ENCODE measurements at regions not wholly inside any gene's neighbourhood (a gene's known extent, or its start where the extent isn't known, plus 50 kb on each side); places are given as distances from the start of the nearest gene placed in this dataset.

DNA sequence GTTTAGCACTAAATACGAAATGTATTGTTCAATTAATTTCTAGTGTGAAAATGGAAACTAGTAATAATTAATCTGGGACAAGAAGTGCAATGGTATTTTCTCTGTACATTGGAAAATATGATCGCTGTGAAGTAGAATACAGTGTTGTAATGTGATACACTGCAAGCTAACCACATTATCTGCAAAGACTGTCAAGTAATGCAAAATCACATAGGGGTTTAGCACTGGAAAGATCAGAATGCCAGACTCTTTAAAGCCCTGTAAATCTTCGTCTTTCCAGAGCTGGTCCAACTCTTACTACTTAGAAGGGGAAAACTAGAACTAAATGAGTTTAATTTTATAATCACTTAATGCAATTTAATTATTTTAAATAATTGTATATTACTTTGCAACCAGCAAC is 544.5 kb upstream of the ANO3 start:
- no peaks in the 10 kb centered on the region for H3K36me3 Mint-ChIP-seq
- TF ChIP-seq ATF1 (CRISPR knock-in tag; IDR thresholded peaks at IDR 0.05): no peak
- no peak for TF ChIP-seq ZBTB21 (CRISPR knock-in tag; IDR thresholded peaks at IDR 0.05; ENCODE audit: borderline replicate concordance)
- TF ChIP-seq, protein P1, sequence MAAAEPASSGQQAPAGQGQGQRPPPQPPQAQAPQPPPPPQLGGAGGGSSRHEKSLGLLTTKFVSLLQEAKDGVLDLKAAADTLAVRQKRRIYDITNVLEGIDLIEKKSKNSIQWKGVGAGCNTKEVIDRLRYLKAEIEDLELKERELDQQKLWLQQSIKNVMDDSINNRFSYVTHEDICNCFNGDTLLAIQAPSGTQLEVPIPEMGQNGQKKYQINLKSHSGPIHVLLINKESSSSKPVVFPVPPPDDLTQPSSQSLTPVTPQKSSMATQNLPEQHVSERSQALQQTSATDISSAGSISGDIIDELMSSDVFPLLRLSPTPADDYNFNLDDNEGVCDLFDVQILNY (CRISPR knock-in tag; IDR thresholded peaks at IDR 0.05): no peak
- no peak for TF ChIP-seq SMAD4 (CRISPR knock-in tag; IDR thresholded peaks at IDR 0.05)
- no peak for TF ChIP-seq ELF4 (CRISPR knock-in tag; IDR thresholded peaks at IDR 0.05; ENCODE audit: low read depth)
- TF ChIP-seq, protein P2, sequence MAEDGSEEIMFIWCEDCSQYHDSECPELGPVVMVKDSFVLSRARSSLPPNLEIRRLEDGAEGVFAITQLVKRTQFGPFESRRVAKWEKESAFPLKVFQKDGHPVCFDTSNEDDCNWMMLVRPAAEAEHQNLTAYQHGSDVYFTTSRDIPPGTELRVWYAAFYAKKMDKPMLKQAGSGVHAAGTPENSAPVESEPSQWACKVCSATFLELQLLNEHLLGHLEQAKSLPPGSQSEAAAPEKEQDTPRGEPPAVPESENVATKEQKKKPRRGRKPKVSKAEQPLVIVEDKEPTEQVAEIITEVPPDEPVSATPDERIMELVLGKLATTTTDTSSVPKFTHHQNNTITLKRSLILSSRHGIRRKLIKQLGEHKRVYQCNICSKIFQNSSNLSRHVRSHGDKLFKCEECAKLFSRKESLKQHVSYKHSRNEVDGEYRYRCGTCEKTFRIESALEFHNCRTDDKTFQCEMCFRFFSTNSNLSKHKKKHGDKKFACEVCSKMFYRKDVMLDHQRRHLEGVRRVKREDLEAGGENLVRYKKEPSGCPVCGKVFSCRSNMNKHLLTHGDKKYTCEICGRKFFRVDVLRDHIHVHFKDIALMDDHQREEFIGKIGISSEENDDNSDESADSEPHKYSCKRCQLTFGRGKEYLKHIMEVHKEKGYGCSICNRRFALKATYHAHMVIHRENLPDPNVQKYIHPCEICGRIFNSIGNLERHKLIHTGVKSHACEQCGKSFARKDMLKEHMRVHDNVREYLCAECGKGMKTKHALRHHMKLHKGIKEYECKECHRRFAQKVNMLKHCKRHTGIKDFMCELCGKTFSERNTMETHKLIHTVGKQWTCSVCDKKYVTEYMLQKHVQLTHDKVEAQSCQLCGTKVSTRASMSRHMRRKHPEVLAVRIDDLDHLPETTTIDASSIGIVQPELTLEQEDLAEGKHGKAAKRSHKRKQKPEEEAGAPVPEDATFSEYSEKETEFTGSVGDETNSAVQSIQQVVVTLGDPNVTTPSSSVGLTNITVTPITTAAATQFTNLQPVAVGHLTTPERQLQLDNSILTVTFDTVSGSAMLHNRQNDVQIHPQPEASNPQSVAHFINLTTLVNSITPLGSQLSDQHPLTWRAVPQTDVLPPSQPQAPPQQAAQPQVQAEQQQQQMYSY (CRISPR knock-in tag; IDR thresholded peaks at IDR 0.05): no peak
- TF ChIP-seq, protein P3, sequence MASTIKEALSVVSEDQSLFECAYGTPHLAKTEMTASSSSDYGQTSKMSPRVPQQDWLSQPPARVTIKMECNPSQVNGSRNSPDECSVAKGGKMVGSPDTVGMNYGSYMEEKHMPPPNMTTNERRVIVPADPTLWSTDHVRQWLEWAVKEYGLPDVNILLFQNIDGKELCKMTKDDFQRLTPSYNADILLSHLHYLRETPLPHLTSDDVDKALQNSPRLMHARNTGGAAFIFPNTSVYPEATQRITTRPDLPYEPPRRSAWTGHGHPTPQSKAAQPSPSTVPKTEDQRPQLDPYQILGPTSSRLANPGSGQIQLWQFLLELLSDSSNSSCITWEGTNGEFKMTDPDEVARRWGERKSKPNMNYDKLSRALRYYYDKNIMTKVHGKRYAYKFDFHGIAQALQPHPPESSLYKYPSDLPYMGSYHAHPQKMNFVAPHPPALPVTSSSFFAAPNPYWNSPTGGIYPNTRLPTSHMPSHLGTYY (CRISPR knock-in tag; IDR thresholded peaks at IDR 0.05): no peak
- TF ChIP-seq, protein P4, sequence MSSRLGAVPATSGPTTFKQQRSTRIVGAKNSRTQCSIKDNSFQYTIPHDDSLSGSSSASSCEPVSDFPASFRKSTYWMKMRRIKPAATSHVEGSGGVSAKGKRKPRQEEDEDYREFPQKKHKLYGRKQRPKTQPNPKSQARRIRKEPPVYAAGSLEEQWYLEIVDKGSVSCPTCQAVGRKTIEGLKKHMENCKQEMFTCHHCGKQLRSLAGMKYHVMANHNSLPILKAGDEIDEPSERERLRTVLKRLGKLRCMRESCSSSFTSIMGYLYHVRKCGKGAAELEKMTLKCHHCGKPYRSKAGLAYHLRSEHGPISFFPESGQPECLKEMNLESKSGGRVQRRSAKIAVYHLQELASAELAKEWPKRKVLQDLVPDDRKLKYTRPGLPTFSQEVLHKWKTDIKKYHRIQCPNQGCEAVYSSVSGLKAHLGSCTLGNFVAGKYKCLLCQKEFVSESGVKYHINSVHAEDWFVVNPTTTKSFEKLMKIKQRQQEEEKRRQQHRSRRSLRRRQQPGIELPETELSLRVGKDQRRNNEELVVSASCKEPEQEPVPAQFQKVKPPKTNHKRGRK (CRISPR knock-in tag; IDR thresholded peaks at IDR 0.05; ENCODE audit: borderline replicate concordance): no peak
- no peak for TF ChIP-seq NR1H2 (CRISPR knock-in tag; IDR thresholded peaks at IDR 0.05)
- TF ChIP-seq GTF2I (CRISPR knock-in tag; conservative IDR thresholded peaks at IDR 0.05): no peak
- no peak for TF ChIP-seq RORB (CRISPR knock-in tag; IDR thresholded peaks at IDR 0.05)
- TF ChIP-seq FOXK1 (CRISPR knock-in tag; IDR thresholded peaks at IDR 0.05): no peak
- no peak for TF ChIP-seq ZNF121 (CRISPR knock-in tag; IDR thresholded peaks at IDR 0.05)
- no peak for TF ChIP-seq NR3C1 (CRISPR knock-in tag; conservative IDR thresholded peaks at IDR 0.05; ENCODE audit: low read depth)
- TF ChIP-seq ZNF671 (CRISPR knock-in tag; IDR thresholded peaks at IDR 0.05): no peak
- TF ChIP-seq OVOL2 (CRISPR knock-in tag; IDR thresholded peaks at IDR 0.05; ENCODE audit: borderline replicate concordance): no peak
- ATAC-seq (no peak), DNase-seq (ENCODE audit: low spot score) (no peak)
- no peaks in the 10 kb centered on the region for H3K4me1 Mint-ChIP-seq
- ChIA-PET POLR2A (no interaction called here), CTCF (no interaction called here)
- H3K9me3 Mint-ChIP-seq: peaks cover 3% of the 10 kb centered on the region; the same call in 1 of the 2 replicates
- no peak overlapping the region for H3K27ac Mint-ChIP-seq
- H3K27me3 Mint-ChIP-seq (ENCODE audit: low read depth): no peaks in the 10 kb centered on the region
- H3K4me3 Mint-ChIP-seq: no peak overlapping the region

DNA sequence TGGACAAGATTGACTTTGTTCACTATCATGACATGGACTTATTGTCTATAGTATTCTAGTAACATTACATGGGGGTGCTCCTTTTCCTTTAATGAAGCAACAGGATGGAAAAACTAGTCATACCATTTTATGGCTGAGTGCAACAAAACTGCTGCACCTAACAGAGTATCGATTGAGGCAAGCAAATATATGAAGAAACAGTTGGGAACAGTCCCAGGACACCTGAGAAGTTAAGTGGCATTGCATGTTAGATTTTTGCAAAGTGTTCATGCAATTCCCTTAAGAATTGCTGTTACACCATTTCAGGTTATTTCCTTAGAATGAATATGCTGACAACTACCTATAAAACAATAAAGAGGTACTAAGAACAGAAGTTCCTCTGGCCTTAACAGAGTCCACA is 541.5 kb upstream of the ANO3 start:
- H3K4me1 Mint-ChIP-seq: peaks cover 5% of the 10 kb centered on the region; the same call in 1 of the 2 replicates
- no peaks in the 10 kb centered on the region for H3K36me3 Mint-ChIP-seq
- H3K27me3 Mint-ChIP-seq (ENCODE audit: low read depth): no peaks in the 10 kb centered on the region
- no peak for TF ChIP-seq GRHL2 (CRISPR knock-in tag; IDR thresholded peaks at IDR 0.05; ENCODE audit: insufficient replicate concordance, severe bottlenecking)
- TF ChIP-seq, protein P5, sequence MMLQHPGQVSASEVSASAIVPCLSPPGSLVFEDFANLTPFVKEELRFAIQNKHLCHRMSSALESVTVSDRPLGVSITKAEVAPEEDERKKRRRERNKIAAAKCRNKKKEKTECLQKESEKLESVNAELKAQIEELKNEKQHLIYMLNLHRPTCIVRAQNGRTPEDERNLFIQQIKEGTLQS (CRISPR knock-in tag; conservative IDR thresholded peaks at IDR 0.05): no peak
- TF ChIP-seq CREM (CRISPR knock-in tag; IDR thresholded peaks at IDR 0.05): no peak
- no peak for TF ChIP-seq ZNF232 (CRISPR knock-in tag; IDR thresholded peaks at IDR 0.05)
- no peak overlapping the region for H3K27ac Mint-ChIP-seq
- H3K9me3 Mint-ChIP-seq: no peaks in the 10 kb centered on the region
- ChIA-PET POLR2A (no interaction called here), CTCF (no interaction called here)
- DNase-seq (ENCODE audit: low spot score) (no peak), ATAC-seq (no peak)
- H3K4me3 Mint-ChIP-seq: no peak overlapping the region
